LNCAP (cell line): ENCODE measurements at regions not wholly inside any gene's neighbourhood (a gene's known extent, or its start where the extent isn't known, plus 50 kb on each side); places are given as distances from the start of the nearest gene placed in this dataset.

ENCODE experiments used
- CTCF ChIP-seq: fragments of 450-650 bp; IDR thresholded peaks from 2 replicates; pipeline ENCODE4 v1.5.1; 2017; ENCODE audit warnings: mild to moderate bottlenecking

GRCh38 chr14:96723946-96724345, 73.2 kb upstream of the VRK1 start:
- TF ChIP-seq CTCF, result no peak

- no peak for TF ChIP-seq CTCF
Observed at GRCh38 chr14:96725232-96725631, 72.0 kb upstream of the VRK1 start.

GRCh38 chr14:96727073-96727472, 70.1 kb upstream of the VRK1 start:
- no peak for TF ChIP-seq CTCF

GRCh38 chr14:96727491-96727890, 69.7 kb upstream of the VRK1 start:
- no peak for TF ChIP-seq CTCF

GRCh38 chr14:96727980-96728717, 69.0 kb upstream of the VRK1 start:
- TF ChIP-seq CTCF, result no peak

- TF ChIP-seq CTCF, result no peak
Observed at GRCh38 chr14:96729889-96730288, 67.3 kb upstream of the VRK1 start.

- TF ChIP-seq CTCF, result no peak
Observed at GRCh38 chr14:96730386-96730785, 66.8 kb upstream of the VRK1 start.

GRCh38 chr14:96734076-96734622, 63.0 kb upstream of the VRK1 start:
- TF ChIP-seq CTCF, result no peak
